ENCODE measurements at regions not wholly inside any gene's neighbourhood (a gene's known extent, or its start where the extent isn't known, plus 50 kb on each side); places are given as distances from the start of the nearest gene placed in this dataset.
A peak's percentile ranks its signal among the peaks of the same experiment; 100 is the strongest.
"Not testable (repeated sequence)": the region's sequence is repeated elsewhere in the genome, so short reads cannot be mapped to it uniquely, and the experiment has no call there.

DNA sequence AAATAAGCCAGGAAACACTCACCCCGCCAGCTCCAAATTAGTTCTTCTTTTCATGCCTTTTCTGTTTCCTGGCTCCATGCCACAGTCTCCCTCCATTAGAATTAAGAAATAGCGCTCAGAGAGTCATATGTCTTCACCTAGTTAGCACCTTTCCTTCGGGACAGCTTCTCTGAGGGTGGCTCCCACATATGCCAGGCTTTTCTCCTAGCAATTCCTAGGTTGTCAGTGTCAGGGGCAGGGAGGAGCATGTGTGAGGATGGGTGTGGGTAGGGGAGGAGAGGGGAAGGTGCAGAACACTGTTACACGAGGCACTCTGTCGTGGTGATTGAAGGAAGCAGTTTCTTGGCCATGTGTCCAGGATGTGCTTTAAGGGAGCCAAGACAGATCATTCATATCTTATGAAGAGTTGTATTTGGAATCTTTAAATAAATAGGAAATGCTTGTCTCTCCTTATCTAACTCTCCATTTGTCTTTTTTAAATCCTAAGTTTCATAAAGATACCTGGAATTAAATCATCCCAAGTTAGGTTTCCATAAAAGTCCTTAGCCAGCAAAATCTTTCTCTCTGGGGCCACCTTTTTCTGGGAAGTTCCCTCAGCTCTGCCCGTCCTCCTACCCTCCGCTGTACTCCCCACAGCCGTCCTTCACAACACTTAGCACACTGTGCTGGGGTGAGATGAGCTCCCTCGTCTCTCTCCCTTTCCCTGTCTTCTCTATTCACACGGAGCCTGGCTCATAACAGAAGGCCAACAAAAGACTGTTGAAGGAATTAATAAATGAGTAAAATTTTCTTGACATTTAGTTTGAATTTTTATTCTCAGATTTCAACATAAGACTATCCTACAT is 361.0 kb downstream of the CD83 start:
- TF ChIP-seq SPI1 (IDR thresholded peaks at IDR 0.05; ENCODE audit: borderline replicate concordance, low read depth) (no peak), POLR2AphosphoS5 (IDR thresholded peaks at IDR 0.05; ENCODE audit: low read depth) (no peak), GABPA (IDR thresholded peaks at IDR 0.05; ENCODE audit: low read depth) (no peak)
- TF ChIP-seq, protein P1, sequence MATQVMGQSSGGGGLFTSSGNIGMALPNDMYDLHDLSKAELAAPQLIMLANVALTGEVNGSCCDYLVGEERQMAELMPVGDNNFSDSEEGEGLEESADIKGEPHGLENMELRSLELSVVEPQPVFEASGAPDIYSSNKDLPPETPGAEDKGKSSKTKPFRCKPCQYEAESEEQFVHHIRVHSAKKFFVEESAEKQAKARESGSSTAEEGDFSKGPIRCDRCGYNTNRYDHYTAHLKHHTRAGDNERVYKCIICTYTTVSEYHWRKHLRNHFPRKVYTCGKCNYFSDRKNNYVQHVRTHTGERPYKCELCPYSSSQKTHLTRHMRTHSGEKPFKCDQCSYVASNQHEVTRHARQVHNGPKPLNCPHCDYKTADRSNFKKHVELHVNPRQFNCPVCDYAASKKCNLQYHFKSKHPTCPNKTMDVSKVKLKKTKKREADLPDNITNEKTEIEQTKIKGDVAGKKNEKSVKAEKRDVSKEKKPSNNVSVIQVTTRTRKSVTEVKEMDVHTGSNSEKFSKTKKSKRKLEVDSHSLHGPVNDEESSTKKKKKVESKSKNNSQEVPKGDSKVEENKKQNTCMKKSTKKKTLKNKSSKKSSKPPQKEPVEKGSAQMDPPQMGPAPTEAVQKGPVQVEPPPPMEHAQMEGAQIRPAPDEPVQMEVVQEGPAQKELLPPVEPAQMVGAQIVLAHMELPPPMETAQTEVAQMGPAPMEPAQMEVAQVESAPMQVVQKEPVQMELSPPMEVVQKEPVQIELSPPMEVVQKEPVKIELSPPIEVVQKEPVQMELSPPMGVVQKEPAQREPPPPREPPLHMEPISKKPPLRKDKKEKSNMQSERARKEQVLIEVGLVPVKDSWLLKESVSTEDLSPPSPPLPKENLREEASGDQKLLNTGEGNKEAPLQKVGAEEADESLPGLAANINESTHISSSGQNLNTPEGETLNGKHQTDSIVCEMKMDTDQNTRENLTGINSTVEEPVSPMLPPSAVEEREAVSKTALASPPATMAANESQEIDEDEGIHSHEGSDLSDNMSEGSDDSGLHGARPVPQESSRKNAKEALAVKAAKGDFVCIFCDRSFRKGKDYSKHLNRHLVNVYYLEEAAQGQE (IDR thresholded peaks at IDR 0.05; ENCODE audit: insufficient replicate concordance, low read depth): no peak
- TF ChIP-seq, protein P2, sequence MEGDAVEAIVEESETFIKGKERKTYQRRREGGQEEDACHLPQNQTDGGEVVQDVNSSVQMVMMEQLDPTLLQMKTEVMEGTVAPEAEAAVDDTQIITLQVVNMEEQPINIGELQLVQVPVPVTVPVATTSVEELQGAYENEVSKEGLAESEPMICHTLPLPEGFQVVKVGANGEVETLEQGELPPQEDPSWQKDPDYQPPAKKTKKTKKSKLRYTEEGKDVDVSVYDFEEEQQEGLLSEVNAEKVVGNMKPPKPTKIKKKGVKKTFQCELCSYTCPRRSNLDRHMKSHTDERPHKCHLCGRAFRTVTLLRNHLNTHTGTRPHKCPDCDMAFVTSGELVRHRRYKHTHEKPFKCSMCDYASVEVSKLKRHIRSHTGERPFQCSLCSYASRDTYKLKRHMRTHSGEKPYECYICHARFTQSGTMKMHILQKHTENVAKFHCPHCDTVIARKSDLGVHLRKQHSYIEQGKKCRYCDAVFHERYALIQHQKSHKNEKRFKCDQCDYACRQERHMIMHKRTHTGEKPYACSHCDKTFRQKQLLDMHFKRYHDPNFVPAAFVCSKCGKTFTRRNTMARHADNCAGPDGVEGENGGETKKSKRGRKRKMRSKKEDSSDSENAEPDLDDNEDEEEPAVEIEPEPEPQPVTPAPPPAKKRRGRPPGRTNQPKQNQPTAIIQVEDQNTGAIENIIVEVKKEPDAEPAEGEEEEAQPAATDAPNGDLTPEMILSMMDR (IDR thresholded peaks at IDR 0.05; ENCODE audit: insufficient read depth, low read length): no peak
- Histone ChIP-seq H3K27ac (replicated peaks) (no peak overlapping the region), H3K27me3 (ENCODE audit: insufficient read depth, poor library complexity, severe bottlenecking) (no peaks in the 10 kb centered on the region), H3K4me3 (replicated peaks; ENCODE audit: insufficient read depth, low read length) (no peak overlapping the region)
- peak in 1 of 2 experiments; percentile 73 for DNase-seq (ENCODE audit: low read depth in 1 of 2, low spot score in 1 of 2)

DNA sequence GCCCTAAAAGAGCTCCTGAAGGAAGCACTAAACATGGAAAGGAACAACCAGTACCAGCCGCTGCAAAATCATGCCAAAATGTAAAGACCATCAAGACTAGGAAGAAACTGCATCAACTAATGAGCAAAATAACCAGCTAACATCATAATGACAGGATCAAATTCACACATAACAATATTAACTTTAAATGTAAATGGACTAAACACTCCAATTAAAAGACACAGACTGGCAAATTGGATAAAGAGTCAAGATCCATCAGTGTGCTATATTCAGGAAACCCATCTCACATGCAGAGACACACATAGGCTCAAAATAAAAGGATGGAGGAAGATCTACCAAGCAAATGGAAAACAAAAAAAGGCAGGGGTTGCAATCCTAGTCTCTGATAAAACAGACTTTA is 364.4 kb downstream of the CD83 start:
- not testable (repeated sequence) for H3K4me3 ChIP-seq (replicated peaks; ENCODE audit: insufficient read depth, low read length); DNase-seq (ENCODE audit: low read depth in 1 of 2, low spot score in 1 of 2); H3K27ac ChIP-seq (replicated peaks); H3K27me3 ChIP-seq (ENCODE audit: insufficient read depth, poor library complexity, severe bottlenecking)

DNA sequence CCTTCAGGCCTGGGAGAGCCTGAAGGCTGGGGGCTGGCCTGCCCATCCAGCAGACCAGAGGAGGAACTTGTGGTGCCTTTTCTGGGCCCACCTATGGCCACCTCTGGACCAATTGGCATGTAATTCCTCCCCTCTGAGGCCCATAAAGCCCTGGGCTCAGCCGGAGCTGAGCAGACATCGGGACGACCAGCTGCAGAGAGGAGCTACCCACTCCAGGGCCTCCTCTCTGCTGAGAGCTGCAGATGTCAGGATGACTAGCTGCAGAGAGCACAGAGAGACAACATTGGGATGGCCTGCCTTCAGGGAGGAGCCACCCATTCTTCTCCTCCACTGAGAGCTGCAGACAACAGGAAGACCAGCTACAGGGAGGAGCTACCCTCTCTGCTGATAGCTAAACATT is 370.1 kb downstream of the CD83 start:
- DNase-seq (ENCODE audit: low read depth in 1 of 2, low spot score in 1 of 2): no peak
- Histone ChIP-seq H3K27me3 (ENCODE audit: insufficient read depth, poor library complexity, severe bottlenecking) (no peaks in the 10 kb centered on the region), H3K4me3 (replicated peaks; ENCODE audit: insufficient read depth, low read length) (no peak overlapping the region), H3K27ac (replicated peaks) (0 out of 2 replicates have a peak overlapping the region, but pooled peaks have one; percentile 6)
- TF ChIP-seq, protein P1 (IDR thresholded peaks at IDR 0.05; ENCODE audit: insufficient replicate concordance, low read depth): no peak
- TF ChIP-seq POLR2AphosphoS5 (IDR thresholded peaks at IDR 0.05; ENCODE audit: low read depth): no peak
- no peak for TF ChIP-seq GABPA (IDR thresholded peaks at IDR 0.05; ENCODE audit: low read depth)
- TF ChIP-seq, protein P2 (IDR thresholded peaks at IDR 0.05; ENCODE audit: insufficient read depth, low read length): no peak
- no peak for TF ChIP-seq SPI1 (IDR thresholded peaks at IDR 0.05; ENCODE audit: borderline replicate concordance, low read depth)

DNA sequence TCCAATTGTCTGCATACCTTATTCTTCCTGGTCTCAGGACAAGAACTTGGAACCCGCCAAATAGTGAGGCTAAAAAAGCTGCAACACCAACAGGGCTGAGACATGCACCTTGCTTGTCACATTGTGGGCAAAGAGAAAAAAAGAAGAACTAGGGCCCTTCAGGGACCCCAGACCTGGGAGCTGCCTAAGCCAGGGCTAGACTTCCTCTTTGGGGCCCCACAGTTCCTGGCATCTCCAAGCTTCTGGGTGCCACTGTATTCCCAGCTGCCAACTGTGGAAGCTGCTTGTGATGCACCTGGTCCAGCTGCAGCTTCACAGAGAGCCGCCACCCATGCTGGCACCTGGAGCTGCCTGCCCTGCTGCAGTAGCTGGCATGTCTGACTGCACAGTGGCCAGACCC is 370.6 kb downstream of the CD83 start:
- Histone ChIP-seq H3K27ac (replicated peaks) (0 out of 2 replicates have a peak overlapping the region, but pooled peaks have one; percentile 6), H3K27me3 (ENCODE audit: insufficient read depth, poor library complexity, severe bottlenecking) (no peaks in the 10 kb centered on the region), H3K4me3 (replicated peaks; ENCODE audit: insufficient read depth, low read length) (no peak overlapping the region)
- TF ChIP-seq GABPA (IDR thresholded peaks at IDR 0.05; ENCODE audit: low read depth) (no peak), SPI1 (IDR thresholded peaks at IDR 0.05; ENCODE audit: borderline replicate concordance, low read depth) (peak; percentile 94), POLR2AphosphoS5 (IDR thresholded peaks at IDR 0.05; ENCODE audit: low read depth) (peak; percentile 66)
- TF ChIP-seq, protein P2 (IDR thresholded peaks at IDR 0.05; ENCODE audit: insufficient read depth, low read length): no peak
- TF ChIP-seq, protein P1 (IDR thresholded peaks at IDR 0.05; ENCODE audit: insufficient replicate concordance, low read depth): no peak
- DNase-seq (ENCODE audit: low read depth in 1 of 2, low spot score in 1 of 2): peak in 1 of 2 experiments; percentile 71

Data from HL-60 (cell line).